ENCODE measurements at regions not wholly inside any gene's neighbourhood (a gene's known extent, or its start where the extent isn't known, plus 50 kb on each side); places are given as distances from the start of the nearest gene placed in this dataset.

GRCh38 chr7:46637793-46638735 is 717.0 kb upstream of the IGFBP3 start:
- CTCF ChIA-PET: no interaction called here
- no peak overlapping the region for H3K27ac Mint-ChIP-seq
- POLR2A ChIA-PET: no interaction called here

More at GRCh38 chr7:46637793-46638735, 717.0 kb upstream of the IGFBP3 start:
- no peaks in the 10 kb centered on the region for H3K27me3 Mint-ChIP-seq
- DNase-seq: no peak
- ATAC-seq (ENCODE audit: low read depth): no peak
- Histone ChIP-seq H4K20me1 (ENCODE audit: control insufficient read depth, insufficient read depth, low read length, poor library complexity, severe bottlenecking) (no peaks in the 10 kb centered on the region), H3K79me2 (ENCODE audit: control insufficient read depth, insufficient read depth, low read length) (no peaks in the 10 kb centered on the region), H2AFZ (ENCODE audit: insufficient read depth, low read depth, low read length, poor library complexity, severe bottlenecking) (no peak overlapping the region), H3K4me2 (replicated peaks; ENCODE audit: low read depth, low read length, poor library complexity, severe bottlenecking) (no peak overlapping the region), H3K9me3 (ENCODE audit: control extremely low read depth in 1 of 3, control insufficient read depth in 2 of 3, insufficient read depth in 1 of 3, low read length in 2 of 3) (peaks cover 0 to 4% (median 0%) of the 10 kb centered on the region in 3 donors), H3K9ac (ENCODE audit: low read length) (no peak overlapping the region), H3K4me3 (ENCODE audit: control extremely low read depth in 1 of 5, extremely low read depth in 1 of 5, insufficient read depth in 1 of 5, low read depth in 2 of 5, low read length in 4 of 5) (no peak overlapping the region), H3K4me1 (ENCODE audit: control insufficient read depth in 2 of 2, insufficient read depth in 2 of 2, low read length in 2 of 2) (no peaks in the 10 kb centered on the region), H3K27ac (ENCODE audit: low read length in 2 of 2) (no peak overlapping the region), H3K36me3 (replicated peaks in 1 of 2; ENCODE audit: control extremely low read depth in 1 of 2, control insufficient read depth in 1 of 2, extremely low read depth in 1 of 2, insufficient read depth in 2 of 2, low read length in 1 of 2) (no peaks in the 10 kb centered on the region), H3K27me3 (replicated peaks in 1 of 4; ENCODE audit: control extremely low read depth in 1 of 4, control insufficient read depth in 3 of 4, insufficient read depth in 4 of 4, low read length in 3 of 4) (no peaks in the 10 kb centered on the region)
- 63% methylated on average over 10 of the region's 12 CpGs for WGBS (ENCODE audit: insufficient coverage)
- peaks cover 4% of the 10 kb centered on the region for H3K9me3 Mint-ChIP-seq (ENCODE audit: insufficient read depth)
- no peak for TF ChIP-seq EZH2 (IDR thresholded peaks at IDR 0.05; ENCODE audit: borderline replicate concordance, insufficient read depth, low read depth, low read length, poor library complexity, severe bottlenecking)
- no peak for TF ChIP-seq CTCF (IDR thresholded peaks at IDR 0.05)
- H3K4me1 Mint-ChIP-seq: no peaks in the 10 kb centered on the region
- no peak overlapping the region for H3K4me3 Mint-ChIP-seq
- intact Hi-C loops (cut with micrococcal nuclease): no loop called here
